ENCODE measurements at regions not wholly inside any gene's neighbourhood (a gene's known extent, or its start where the extent isn't known, plus 50 kb on each side); places are given as distances from the start of the nearest gene placed in this dataset.

DNA sequence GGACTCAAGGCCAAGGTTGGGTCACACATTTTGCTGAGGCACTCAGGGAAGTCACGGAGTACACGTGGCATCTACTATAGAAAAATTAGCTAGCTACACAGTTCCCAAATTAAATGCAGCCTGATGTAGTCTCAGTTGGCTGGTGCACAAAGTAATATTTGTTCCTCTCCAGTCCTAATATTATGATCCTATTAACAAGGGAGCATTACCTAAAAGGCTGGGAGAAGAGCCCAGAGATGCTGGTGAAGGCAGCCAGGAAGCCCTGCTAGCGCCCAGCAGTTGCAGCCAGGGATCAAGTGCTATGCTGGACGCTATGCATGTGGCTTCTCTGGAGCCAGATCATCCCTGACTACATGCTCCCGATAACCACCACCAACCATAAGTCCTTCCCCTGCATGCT, 88.0 kb upstream of the GSC start:
- Histone ChIP-seq H3K4me1 (ENCODE audit: insufficient read depth, low read length) (no peaks in the 10 kb centered on the region), H2BK5ac (ENCODE audit: insufficient read length, low read length) (no peak overlapping the region), H3K27me3 (ENCODE audit: insufficient read depth, low read length) (no peaks in the 10 kb centered on the region), H3K79me1 (ENCODE audit: insufficient read depth, low read depth, low read length, poor library complexity, severe bottlenecking) (no peaks in the 10 kb centered on the region), H3K79me2 (ENCODE audit: insufficient read depth, low read length) (no peaks in the 10 kb centered on the region), H3K14ac (ENCODE audit: insufficient read depth, low read length) (no peak overlapping the region), H4K20me1 (ENCODE audit: control insufficient read depth, insufficient read depth, insufficient read length) (no peaks in the 10 kb centered on the region), H4K8ac (replicated peaks; ENCODE audit: insufficient read length, low read depth, low read length) (no peak overlapping the region), H3K4ac (ENCODE audit: low read depth, low read length) (no peak overlapping the region), H3K27ac (ENCODE audit: insufficient read length, low read depth, low read length) (no peak overlapping the region), H3K4me2 (ENCODE audit: insufficient read depth, insufficient read length, low read length) (no peak overlapping the region), H3K23ac (ENCODE audit: insufficient read length, low read depth, low read length) (no peak overlapping the region), H3K56ac (ENCODE audit: insufficient read length, low read depth, low read length) (no peak overlapping the region), H3T11ph (ENCODE audit: low read length) (no peak overlapping the region), H4K5ac (ENCODE audit: insufficient read length, low read depth, low read length) (no peak overlapping the region), H3K23me2 (ENCODE audit: insufficient read length, low read depth, low read length, poor library complexity, severe bottlenecking) (no peaks in the 10 kb centered on the region), H3K9ac (ENCODE audit: extremely low read depth, insufficient read length, low read length) (no peak overlapping the region), H2AFZ (ENCODE audit: low read length) (no peak overlapping the region), H3K9me3 (ENCODE audit: control insufficient read depth, low read depth, low read length) (no peaks in the 10 kb centered on the region), H2BK15ac (ENCODE audit: low read depth, low read length) (no peak overlapping the region), H2BK120ac (ENCODE audit: low read depth, low read length, poor library complexity, severe bottlenecking) (no peak overlapping the region), H4K91ac (ENCODE audit: insufficient read length, low read depth, low read length) (no peak overlapping the region), H2AK5ac (ENCODE audit: insufficient read length, low read length) (no peak overlapping the region), H2BK20ac (ENCODE audit: low read depth, low read length, poor library complexity, severe bottlenecking) (no peak overlapping the region), H3K18ac (ENCODE audit: insufficient read length, low read depth, low read length) (no peak overlapping the region), H2BK12ac (ENCODE audit: insufficient read length, low read depth, low read length) (no peak overlapping the region)
- WGBS (ENCODE audit: extremely low coverage, insufficient read length, low lambda C conversion rate): no CpG with 5 or more reads among the region's 5 CpGs
- Mint-ChIP-seq H3K4me3 (no peak overlapping the region), H3K27me3 (ENCODE audit: low read depth) (peaks cover 21% of the 10 kb centered on the region), H3K27ac (no peak overlapping the region), H3K36me3 (ENCODE audit: insufficient read depth in 1 of 3, low read depth in 3 of 3) (peaks cover 0 to 4% (median 2%) of the 10 kb centered on the region in 3 experiments; a peak in 3 of 7 replicates), H3K4me1 (no peaks in the 10 kb centered on the region), H3K9me3 (peaks cover 5 to 7% of the 10 kb centered on the region in 2 experiments; a peak in 4 of 5 replicates)
- TF ChIP-seq, protein P1, sequence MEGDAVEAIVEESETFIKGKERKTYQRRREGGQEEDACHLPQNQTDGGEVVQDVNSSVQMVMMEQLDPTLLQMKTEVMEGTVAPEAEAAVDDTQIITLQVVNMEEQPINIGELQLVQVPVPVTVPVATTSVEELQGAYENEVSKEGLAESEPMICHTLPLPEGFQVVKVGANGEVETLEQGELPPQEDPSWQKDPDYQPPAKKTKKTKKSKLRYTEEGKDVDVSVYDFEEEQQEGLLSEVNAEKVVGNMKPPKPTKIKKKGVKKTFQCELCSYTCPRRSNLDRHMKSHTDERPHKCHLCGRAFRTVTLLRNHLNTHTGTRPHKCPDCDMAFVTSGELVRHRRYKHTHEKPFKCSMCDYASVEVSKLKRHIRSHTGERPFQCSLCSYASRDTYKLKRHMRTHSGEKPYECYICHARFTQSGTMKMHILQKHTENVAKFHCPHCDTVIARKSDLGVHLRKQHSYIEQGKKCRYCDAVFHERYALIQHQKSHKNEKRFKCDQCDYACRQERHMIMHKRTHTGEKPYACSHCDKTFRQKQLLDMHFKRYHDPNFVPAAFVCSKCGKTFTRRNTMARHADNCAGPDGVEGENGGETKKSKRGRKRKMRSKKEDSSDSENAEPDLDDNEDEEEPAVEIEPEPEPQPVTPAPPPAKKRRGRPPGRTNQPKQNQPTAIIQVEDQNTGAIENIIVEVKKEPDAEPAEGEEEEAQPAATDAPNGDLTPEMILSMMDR (conservative IDR thresholded peaks at IDR 0.05): no peak
- DNase-seq: no peak

Measured in H9 (cell line).